ENCODE measurements at regions not wholly inside any gene's neighbourhood (a gene's known extent, or its start where the extent isn't known, plus 50 kb on each side); places are given as distances from the start of the nearest gene placed in this dataset.
"Not testable (repeated sequence)": the region's sequence is repeated elsewhere in the genome, so short reads cannot be mapped to it uniquely, and the experiment has no call there.

- no peak overlapping the region for H2AFZ ChIP-seq (ENCODE audit: low read depth, low read length)
- TF ChIP-seq FOS (IDR thresholded peaks at IDR 0.05; ENCODE audit: borderline replicate concordance, insufficient read depth, low read length) (no peak), JUN (IDR thresholded peaks at IDR 0.05; ENCODE audit: borderline replicate concordance, insufficient read depth, insufficient read length, low read depth) (no peak), EZH2 (IDR thresholded peaks at IDR 0.05; ENCODE audit: borderline replicate concordance, low read depth, low read length, severe bottlenecking) (no peak), POLR2A (IDR thresholded peaks at IDR 0.05; ENCODE audit: low read depth, low read length) (no peak), GATA2 (IDR thresholded peaks at IDR 0.05; ENCODE audit: insufficient read depth, insufficient read length, low read depth, low read length) (no peak), CTCF (IDR thresholded peaks at IDR 0.05; ENCODE audit: extremely low read depth in 1 of 2, insufficient read depth in 1 of 2, low read depth in 1 of 2, low read length in 2 of 2) (no peak), MYC (IDR thresholded peaks at IDR 0.05; ENCODE audit: low read depth, low read length) (no peak), MAX (IDR thresholded peaks at IDR 0.05; ENCODE audit: insufficient read depth, insufficient read length) (no peak)
These were observed 125.5 kb downstream of the ENC1 start for GRCh38 chr5:74514888-74515551.

GRCh38 chr5:74511770-74512169 lies 128.8 kb downstream of the ENC1 start:
- H3K27ac ChIP-seq (ENCODE audit: insufficient read depth, low read depth, low read length); H3K4me2 ChIP-seq (ENCODE audit: insufficient read depth, low read length); H3K9me1 ChIP-seq (replicated peaks; ENCODE audit: control insufficient read depth, extremely low read depth, insufficient read depth, low read length); FAIRE-seq; H2AFZ ChIP-seq (ENCODE audit: low read depth, low read length); POLR2A ChIA-PET; H3K4me3 ChIP-seq (replicated peaks in 1 of 3; ENCODE audit: insufficient read depth in 1 of 3, low read depth in 1 of 3, low read length in 3 of 3); H3K79me2 ChIP-seq (ENCODE audit: control insufficient read depth, insufficient read depth, low read length); H4K20me1 ChIP-seq (replicated peaks; ENCODE audit: control insufficient read depth, extremely low read depth, insufficient read depth, low read length); CTCF ChIA-PET; H3K27me3 ChIP-seq (ENCODE audit: control insufficient read depth in 2 of 2, insufficient read depth in 2 of 2, low read length in 2 of 2); dilution Hi-C loops (cut with MboI; ENCODE audit: extremely low pct_ligation_motif_present, low sequenced_read_pairs); H3K36me3 ChIP-seq (ENCODE audit: control insufficient read depth in 2 of 2, extremely low read depth in 1 of 2, insufficient read depth in 2 of 2, low read length in 2 of 2); H3K9ac ChIP-seq (replicated peaks; ENCODE audit: extremely low read depth, insufficient read depth, low read length); H3K4me1 ChIP-seq (ENCODE audit: control insufficient read depth, extremely low read depth, insufficient read depth, low read length); BruUV-seq (replicated peaks); H3K9me3 ChIP-seq (replicated peaks; ENCODE audit: control insufficient read depth, insufficient read depth, low read length); intact Hi-C loops (cut with micrococcal nuclease); DNase-seq (ENCODE audit: low read depth, low spot score): not testable (repeated sequence)

More at GRCh38 chr5:74514888-74515551, 125.5 kb downstream of the ENC1 start:
- H3K4me2 ChIP-seq (ENCODE audit: insufficient read depth, low read length) = no peak overlapping the region
- FAIRE-seq (no peak), DNase-seq (ENCODE audit: low read depth, low spot score) (no peak)
- no peak overlapping the region for H3K9ac ChIP-seq (replicated peaks; ENCODE audit: extremely low read depth, insufficient read depth, low read length)
- dilution Hi-C loops (cut with MboI; ENCODE audit: extremely low pct_ligation_motif_present, low sequenced_read_pairs) = no loop called here
- H3K4me3 ChIP-seq (replicated peaks in 1 of 3; ENCODE audit: insufficient read depth in 1 of 3, low read depth in 1 of 3, low read length in 3 of 3) = no peak overlapping the region
- H3K27ac ChIP-seq (ENCODE audit: insufficient read depth, low read depth, low read length) = no peak overlapping the region
- no peaks in the 10 kb centered on the region for H3K27me3 ChIP-seq (ENCODE audit: control insufficient read depth in 2 of 2, insufficient read depth in 2 of 2, low read length in 2 of 2)
- H3K4me1 ChIP-seq (ENCODE audit: control insufficient read depth, extremely low read depth, insufficient read depth, low read length) = peaks cover 4% of the 10 kb centered on the region
- POLR2A ChIA-PET = no interaction called here
- BruUV-seq (replicated peaks) = no TSS peak
- intact Hi-C loops (cut with micrococcal nuclease) = no loop called here
- H3K36me3 ChIP-seq (ENCODE audit: control insufficient read depth in 2 of 2, extremely low read depth in 1 of 2, insufficient read depth in 2 of 2, low read length in 2 of 2) = no peaks in the 10 kb centered on the region
- H3K9me1 ChIP-seq (replicated peaks; ENCODE audit: control insufficient read depth, extremely low read depth, insufficient read depth, low read length) = no peaks in the 10 kb centered on the region
- no peaks in the 10 kb centered on the region for H3K9me3 ChIP-seq (replicated peaks; ENCODE audit: control insufficient read depth, insufficient read depth, low read length)
- CTCF ChIA-PET = no interaction called here
- no peaks in the 10 kb centered on the region for H4K20me1 ChIP-seq (replicated peaks; ENCODE audit: control insufficient read depth, extremely low read depth, insufficient read depth, low read length)
- H3K79me2 ChIP-seq (ENCODE audit: control insufficient read depth, insufficient read depth, low read length) = no peaks in the 10 kb centered on the region

Data from endothelial cell of umbilical vein (primary cell).